ENCODE measurements at regions not wholly inside any gene's neighbourhood (a gene's known extent, or its start where the extent isn't known, plus 50 kb on each side); places are given as distances from the start of the nearest gene placed in this dataset.

GRCh38 chrX:110951472-110952269 lies 144.3 kb upstream of the PAK3 start:
- intact Hi-C loops (cut with micrococcal nuclease) = no loop called here
- H3K4me1 ChIP-seq = no peaks in the 10 kb centered on the region
- H3K27me3 ChIP-seq (ENCODE audit: low read depth) = no peaks in the 10 kb centered on the region
- DNase-seq = no peak
- H3K9me3 ChIP-seq (replicated peaks) = no peaks in the 10 kb centered on the region
- H3K36me3 ChIP-seq = no peaks in the 10 kb centered on the region
- H3K4me3 ChIP-seq = no peak overlapping the region
- H3K27ac ChIP-seq (replicated peaks) = no peak overlapping the region
- TF ChIP-seq, protein P1, sequence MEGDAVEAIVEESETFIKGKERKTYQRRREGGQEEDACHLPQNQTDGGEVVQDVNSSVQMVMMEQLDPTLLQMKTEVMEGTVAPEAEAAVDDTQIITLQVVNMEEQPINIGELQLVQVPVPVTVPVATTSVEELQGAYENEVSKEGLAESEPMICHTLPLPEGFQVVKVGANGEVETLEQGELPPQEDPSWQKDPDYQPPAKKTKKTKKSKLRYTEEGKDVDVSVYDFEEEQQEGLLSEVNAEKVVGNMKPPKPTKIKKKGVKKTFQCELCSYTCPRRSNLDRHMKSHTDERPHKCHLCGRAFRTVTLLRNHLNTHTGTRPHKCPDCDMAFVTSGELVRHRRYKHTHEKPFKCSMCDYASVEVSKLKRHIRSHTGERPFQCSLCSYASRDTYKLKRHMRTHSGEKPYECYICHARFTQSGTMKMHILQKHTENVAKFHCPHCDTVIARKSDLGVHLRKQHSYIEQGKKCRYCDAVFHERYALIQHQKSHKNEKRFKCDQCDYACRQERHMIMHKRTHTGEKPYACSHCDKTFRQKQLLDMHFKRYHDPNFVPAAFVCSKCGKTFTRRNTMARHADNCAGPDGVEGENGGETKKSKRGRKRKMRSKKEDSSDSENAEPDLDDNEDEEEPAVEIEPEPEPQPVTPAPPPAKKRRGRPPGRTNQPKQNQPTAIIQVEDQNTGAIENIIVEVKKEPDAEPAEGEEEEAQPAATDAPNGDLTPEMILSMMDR (IDR thresholded peaks at IDR 0.05; ENCODE audit: borderline replicate concordance) = no peak

DNA sequence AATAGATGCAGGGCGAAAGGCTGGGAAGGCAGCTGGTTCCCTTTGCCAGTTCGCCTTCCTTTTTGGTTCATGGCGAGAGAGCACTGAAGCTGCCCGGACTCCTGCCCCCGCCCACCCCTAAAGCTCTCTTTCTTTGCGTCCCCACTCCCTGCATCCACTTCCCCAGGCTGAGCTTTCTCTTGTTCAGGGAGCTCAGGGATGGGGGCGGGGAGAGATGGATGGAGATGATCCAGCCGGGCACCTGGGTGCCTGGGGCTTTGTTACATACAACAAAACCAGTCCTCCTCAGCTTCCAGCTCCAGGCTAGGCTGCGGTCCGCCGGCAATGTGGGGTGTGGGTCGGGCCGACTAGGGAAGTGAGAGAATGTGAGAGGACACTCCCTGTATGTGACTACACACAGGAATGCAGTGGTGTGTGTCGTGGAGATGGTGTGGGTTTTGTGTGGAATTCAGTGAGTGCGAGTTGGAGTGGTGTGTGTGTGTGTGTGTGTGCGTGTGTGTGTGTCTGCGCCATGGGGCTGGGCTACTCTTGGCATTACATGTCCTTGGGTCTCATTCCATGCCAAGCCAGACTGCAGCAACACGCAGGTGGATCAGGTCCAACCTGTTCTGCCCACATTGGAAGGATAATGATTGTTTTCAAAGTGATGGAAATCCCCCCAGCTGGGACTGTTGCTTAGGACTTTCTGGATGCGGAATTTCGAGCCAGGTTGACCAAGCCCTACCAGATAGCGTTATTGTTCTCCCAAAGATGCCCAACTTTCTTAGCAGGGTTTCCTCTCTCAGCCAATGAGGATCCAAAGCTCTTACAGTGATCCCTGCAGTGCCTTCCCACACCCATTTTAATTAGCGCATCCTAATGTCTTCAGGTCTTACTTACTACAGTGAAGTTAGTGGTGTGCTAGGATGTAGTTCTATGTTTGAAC lies 149.4 kb upstream of the CHRDL1 start:
- no peak for DNase-seq
- Histone ChIP-seq H3K27ac (replicated peaks) (no peak overlapping the region), H3K4me1 (no peaks in the 10 kb centered on the region), H3K9me3 (replicated peaks) (no peaks in the 10 kb centered on the region), H3K4me3 (no peak overlapping the region), H3K36me3 (no peaks in the 10 kb centered on the region), H3K27me3 (ENCODE audit: low read depth) (peaks cover 6% of the 10 kb centered on the region)
- TF ChIP-seq, protein P1 (IDR thresholded peaks at IDR 0.05; ENCODE audit: borderline replicate concordance) = no peak
- intact Hi-C loops (cut with micrococcal nuclease) = no loop called here

DNA sequence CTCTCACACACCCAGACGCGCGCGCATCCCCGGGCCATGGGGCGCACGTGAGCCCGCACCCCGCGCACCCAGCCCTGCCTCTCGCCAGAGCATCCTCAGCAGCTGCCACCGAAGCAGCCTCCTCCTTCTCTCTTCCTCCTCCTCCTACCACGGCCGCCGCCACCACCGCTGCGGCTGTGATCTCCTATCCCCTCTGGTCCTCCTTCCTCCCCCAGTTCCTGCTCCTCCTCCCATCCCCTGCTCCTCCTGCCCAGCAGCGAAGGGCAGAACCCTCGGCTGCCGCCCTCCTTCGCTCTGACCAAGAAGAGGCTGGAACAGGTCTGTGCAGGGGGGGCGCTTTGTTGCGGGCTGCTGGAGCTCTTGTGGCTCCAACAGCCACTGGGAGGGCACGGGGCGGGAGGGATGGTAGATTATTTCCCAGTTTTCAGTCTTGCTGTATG lies 148.7 kb upstream of the CHRDL1 start:
- H3K27me3 ChIP-seq (ENCODE audit: low read depth) = peaks cover 6% of the 10 kb centered on the region
- H3K36me3 ChIP-seq = no peaks in the 10 kb centered on the region
- H3K9me3 ChIP-seq (replicated peaks) = no peaks in the 10 kb centered on the region
- no peak overlapping the region for H3K4me3 ChIP-seq
- TF ChIP-seq, protein P1 (IDR thresholded peaks at IDR 0.05; ENCODE audit: borderline replicate concordance) = no peak
- DNase-seq = no peak
- H3K4me1 ChIP-seq = no peaks in the 10 kb centered on the region
- H3K27ac ChIP-seq (replicated peaks) = no peak overlapping the region
- intact Hi-C loops (cut with micrococcal nuclease) = no loop called here

DNA sequence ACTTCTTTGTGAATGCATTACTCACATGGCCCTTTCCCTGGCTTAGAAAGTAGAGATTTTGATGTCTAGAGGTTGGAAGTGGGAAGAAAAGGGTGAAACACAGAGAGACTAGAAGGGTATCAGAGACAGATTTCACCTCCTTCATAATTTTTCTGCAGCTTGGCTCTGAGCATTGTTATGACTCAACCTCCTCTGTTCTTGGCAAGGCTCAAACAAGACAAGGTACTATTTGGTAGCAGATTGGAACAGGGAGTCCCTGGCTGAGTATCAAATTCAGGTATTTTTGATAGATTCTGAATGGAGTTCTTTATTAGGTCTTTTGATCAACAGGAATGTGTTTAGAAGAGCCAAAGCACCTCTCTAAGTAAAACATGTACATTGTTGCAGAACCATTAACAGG lies 146.3 kb upstream of the CHRDL1 start:
- intact Hi-C loops (cut with micrococcal nuclease) = no loop called here
- H3K9me3 ChIP-seq (replicated peaks) = no peaks in the 10 kb centered on the region
- DNase-seq = no peak

More for the DNA sequence above, 146.3 kb upstream of the CHRDL1 start:
- Histone ChIP-seq H3K36me3 (no peaks in the 10 kb centered on the region), H3K27me3 (ENCODE audit: low read depth) (peaks cover 6% of the 10 kb centered on the region), H3K4me1 (no peaks in the 10 kb centered on the region), H3K4me3 (no peak overlapping the region), H3K27ac (replicated peaks) (no peak overlapping the region)
- TF ChIP-seq, protein P1 (IDR thresholded peaks at IDR 0.05; ENCODE audit: borderline replicate concordance) = no peak
